Body of pancreas (tissue), 4 donors: ENCODE measurements at regions not wholly inside any gene's neighbourhood (a gene's known extent, or its start where the extent isn't known, plus 50 kb on each side); places are given as distances from the start of the nearest gene placed in this dataset.

ENCODE experiments used
- ATAC-seq: fragments of 150-250 bp; one replicate; pipeline ENCODE4 v1.9.1; 2016
- DNase-seq, 4 donors: peaks; one replicate each; pipeline ENCODE4 v3.0.0-alpha.2; 2019
- H3K27ac ChIP-seq, 4 donors: fragments of 200-600 bp; sonication (generic); 1 replicate in 3 of 4; 2 replicates in 1 of 4; pipeline versions ENCODE4 v1.5.1 to v1.6.1; 2016 to 2019; ENCODE audit warnings: mild to moderate bottlenecking in 1 of 4, mixed read lengths in 1 of 4, moderate library complexity in 1 of 4
- H3K27me3 ChIP-seq, 2 donors: fragments of 200-600 bp; sonication (generic); one replicate each; pipeline ENCODE4 v1.6.0; 2016; ENCODE audit warnings: mild to moderate bottlenecking in 1 of 2
- H3K36me3 ChIP-seq, 2 donors: fragments of 200-600 bp; sonication (generic); replicated peaks in 1 of 2; 2 replicates each; pipeline ENCODE4 v1.5.1; 2016; ENCODE audit warnings: low read depth in 2 of 2; ENCODE audit not compliant: insufficient read depth in 1 of 2
- H3K4me1 ChIP-seq: fragments of 200-600 bp; sonication (generic); one replicate; pipeline ENCODE4 v1.6.0; 2016
- H3K4me3 ChIP-seq, 2 donors: fragments of 200-600 bp; sonication (generic); 1 replicate in 1 of 2; 2 replicates in 1 of 2; pipeline ENCODE4 v1.5.1; 2016 to 2019
- H3K9me3 ChIP-seq, 3 donors: fragments of 200-600 bp; sonication (generic); 1 replicate in 2 of 3; 2 replicates in 1 of 3; pipeline ENCODE4 v1.5.1; 2016
- CTCF ChIP-seq, 7 experiments: fragments of 450-650 bp in 4 of 7; fragments of 200-600 bp in 3 of 7; sonication (generic) in 3 of 7; IDR thresholded peaks; one replicate each; pipeline ENCODE4 v1.5.1; 2016 to 2019; ENCODE audit warnings: antibody characterized with exemption in 7 of 7
- POLR2A ChIP-seq, 3 donors: fragments of 450-650 bp; IDR thresholded peaks; one replicate each; pipeline ENCODE4 v1.6.1; 2016; ENCODE audit warnings: antibody characterized with exemption in 3 of 3, mild to moderate bottlenecking in 2 of 3
- WGBS, 2 donors: methylation state at CpG; one replicate each; pipeline ENCODE4 v1.1.5; 2017; 5-methylcytosine and 5-hydroxymethylcytosine counted together
- intact Hi-C: fragments of 100-400 bp; cut with DNase I; formaldehyde crosslinking; loops from one replicate; pipeline ENCODE4 v1.15.1; 2023

GRCh38 chr1:228940526-228940925, 205.2 kb downstream of the RHOU start:
- Histone ChIP-seq H3K4me3 (no peak overlapping the region), H3K4me1 (peaks cover 15% of the 10 kb centered on the region), H3K36me3 (no peaks in the 10 kb centered on the region), H3K27ac (no peak overlapping the region), H3K9me3 (no peaks in the 10 kb centered on the region), H3K27me3 (no peaks in the 10 kb centered on the region)
- ATAC-seq (no peak), DNase-seq (no peak)
- TF ChIP-seq CTCF (IDR thresholded peaks at IDR 0.05), result no peak
- no peak for TF ChIP-seq POLR2A (IDR thresholded peaks at IDR 0.05)
- WGBS, 2 donors, result 84 to 87% methylated on average over 5 to 7 of the region's 7 CpGs
- intact Hi-C loops, result no loop called here

GRCh38 chr1:228940926-228941325, 205.6 kb downstream of the RHOU start:
- no peak overlapping the region for H3K27ac ChIP-seq
- peaks cover 14% of the 10 kb centered on the region for H3K4me1 ChIP-seq
- no peaks in the 10 kb centered on the region for H3K9me3 ChIP-seq
- no peaks in the 10 kb centered on the region for H3K27me3 ChIP-seq
- H3K36me3 ChIP-seq, result no peaks in the 10 kb centered on the region
- WGBS, 2 donors, result 52 to 67% methylated on average over 6 of the region's 6 CpGs
- DNase-seq (no peak), ATAC-seq (no peak)
- no peak for TF ChIP-seq CTCF (IDR thresholded peaks at IDR 0.05)
- TF ChIP-seq POLR2A (IDR thresholded peaks at IDR 0.05), result no peak
- no peak overlapping the region for H3K4me3 ChIP-seq
- intact Hi-C loops, result no loop called here

GRCh38 chr1:228941666-228942065, 206.4 kb downstream of the RHOU start:
- 47 to 54% methylated on average over 1 of the region's 1 CpG for whole genome bisulfite sequencing, 2 donors
- ATAC-seq, result no peak
- intact Hi-C loops, result no loop called here
- Histone ChIP-seq H3K27ac (no peak overlapping the region), H3K4me3 (no peak overlapping the region), H3K4me1 (peaks cover 8% of the 10 kb centered on the region), H3K36me3 (no peaks in the 10 kb centered on the region), H3K9me3 (no peaks in the 10 kb centered on the region), H3K27me3 (no peaks in the 10 kb centered on the region)
- TF ChIP-seq CTCF (IDR thresholded peaks at IDR 0.05) (no peak), POLR2A (IDR thresholded peaks at IDR 0.05) (no peak)
- no peak for DNase-seq

- no peaks in the 10 kb centered on the region for H3K36me3 ChIP-seq
- H3K27ac ChIP-seq, result no peak overlapping the region
- H3K9me3 ChIP-seq, result no peaks in the 10 kb centered on the region
- WGBS, 2 donors, result 92% methylated on average over 1 to 4 of the region's 4 CpGs
- no peak overlapping the region for H3K4me3 ChIP-seq
- DNase-seq (no peak), ATAC-seq (no peak)
- intact Hi-C loops, result no loop called here
- TF ChIP-seq POLR2A (IDR thresholded peaks at IDR 0.05) (no peak), CTCF (IDR thresholded peaks at IDR 0.05) (no peak)
- no peaks in the 10 kb centered on the region for H3K27me3 ChIP-seq
- peaks cover 6% of the 10 kb centered on the region for H3K4me1 ChIP-seq
These were observed 208.2 kb downstream of the RHOU start for GRCh38 chr1:228943436-228943835.

GRCh38 chr1:228944296-228944695, 209.0 kb downstream of the RHOU start:
- intact Hi-C loops, result no loop called here
- Histone ChIP-seq H3K27me3 (no peaks in the 10 kb centered on the region), H3K9me3 (no peaks in the 10 kb centered on the region), H3K4me3 (no peak overlapping the region), H3K4me1 (peaks cover 3% of the 10 kb centered on the region), H3K36me3 (no peaks in the 10 kb centered on the region), H3K27ac (no peak overlapping the region)
- 94 to 97% methylated on average over 2 of the region's 2 CpGs for WGBS, 2 donors
- TF ChIP-seq CTCF (IDR thresholded peaks at IDR 0.05) (no peak), POLR2A (IDR thresholded peaks at IDR 0.05) (no peak)
- ATAC-seq (no peak), DNase-seq (no peak)
